ENCODE measurements at regions not wholly inside any gene's neighbourhood (a gene's known extent, or its start where the extent isn't known, plus 50 kb on each side); places are given as distances from the start of the nearest gene placed in this dataset.

GRCh38 chr7:115449689-115450088, 527.8 kb downstream of the MDFIC start:
- no peaks in the 10 kb centered on the region for H3K9me3 Mint-ChIP-seq
- intact Hi-C loops (cut with micrococcal nuclease): no loop called here
- CTCF ChIA-PET: no interaction called here
- H3K36me3 Mint-ChIP-seq (ENCODE audit: low read depth): no peaks in the 10 kb centered on the region
- no peak for DNase-seq
- no peak overlapping the region for H3K27ac Mint-ChIP-seq
- no peaks in the 10 kb centered on the region for H3K4me1 Mint-ChIP-seq (ENCODE audit: low read depth)
- peaks cover 14% of the 10 kb centered on the region for H3K27me3 Mint-ChIP-seq (ENCODE audit: low read depth)
- H3K4me3 Mint-ChIP-seq: no peak overlapping the region

- H3K27me3 Mint-ChIP-seq (ENCODE audit: low read depth): peaks cover 16% of the 10 kb centered on the region
- H3K9me3 Mint-ChIP-seq: no peaks in the 10 kb centered on the region
- CTCF ChIA-PET: no interaction called here
- no peaks in the 10 kb centered on the region for H3K4me1 Mint-ChIP-seq (ENCODE audit: low read depth)
- no peaks in the 10 kb centered on the region for H3K36me3 Mint-ChIP-seq (ENCODE audit: low read depth)
- no peak for DNase-seq
- H3K4me3 Mint-ChIP-seq: no peak overlapping the region
- H3K27ac Mint-ChIP-seq: no peak overlapping the region
- intact Hi-C loops (cut with micrococcal nuclease): no loop called here
Measured at GRCh38 chr7:115447495-115447894, 525.6 kb downstream of the MDFIC start.

- Mint-ChIP-seq H3K36me3 (ENCODE audit: low read depth) (no peaks in the 10 kb centered on the region), H3K27ac (no peak overlapping the region), H3K9me3 (no peaks in the 10 kb centered on the region), H3K27me3 (ENCODE audit: low read depth) (peaks cover 2% of the 10 kb centered on the region), H3K4me1 (ENCODE audit: low read depth) (no peaks in the 10 kb centered on the region), H3K4me3 (no peak overlapping the region)
- CTCF ChIA-PET: no interaction called here
- intact Hi-C loops (cut with micrococcal nuclease): no loop called here
- no peak for DNase-seq
Measured at GRCh38 chr7:115441033-115441432, 519.1 kb downstream of the MDFIC start.

- no peaks in the 10 kb centered on the region for H3K36me3 Mint-ChIP-seq (ENCODE audit: low read depth)
- CTCF ChIA-PET: interaction anchor here (0.7 kb wide), 1 partner anchor 58 kb away, joined by 3 read pairs; no protein-coding TSS in a partner anchor
- H3K4me3 Mint-ChIP-seq: no peak overlapping the region
- H3K27ac Mint-ChIP-seq: no peak overlapping the region
- H3K4me1 Mint-ChIP-seq (ENCODE audit: low read depth): no peaks in the 10 kb centered on the region
- intact Hi-C loops (cut with micrococcal nuclease): no loop called here
- H3K27me3 Mint-ChIP-seq (ENCODE audit: low read depth): peaks cover 5% of the 10 kb centered on the region
- no peak for DNase-seq
- H3K9me3 Mint-ChIP-seq: no peaks in the 10 kb centered on the region
Measured at GRCh38 chr7:115435178-115435577, 513.3 kb downstream of the MDFIC start.

GRCh38 chr7:115429918-115430317, 508.0 kb downstream of the MDFIC start:
- H3K27ac Mint-ChIP-seq: no peak overlapping the region
- intact Hi-C loops (cut with micrococcal nuclease): no loop called here

GRCh38 chr7:115417662-115418061, 495.8 kb downstream of the MDFIC start:
- H3K36me3 Mint-ChIP-seq (ENCODE audit: low read depth): no peaks in the 10 kb centered on the region
- H3K27me3 Mint-ChIP-seq (ENCODE audit: low read depth): no peaks in the 10 kb centered on the region
- no peak overlapping the region for H3K27ac Mint-ChIP-seq
- H3K4me3 Mint-ChIP-seq: no peak overlapping the region
- H3K4me1 Mint-ChIP-seq (ENCODE audit: low read depth): no peaks in the 10 kb centered on the region
- no peak for DNase-seq
- no peaks in the 10 kb centered on the region for H3K9me3 Mint-ChIP-seq
- CTCF ChIA-PET: interaction anchor here (0.7 kb wide), 1 partner anchor 26 kb away, joined by 3 read pairs; no protein-coding TSS in a partner anchor
- intact Hi-C loops (cut with micrococcal nuclease): no loop called here

More at GRCh38 chr7:115429918-115430317, 508.0 kb downstream of the MDFIC start:
- H3K4me3 Mint-ChIP-seq: no peak overlapping the region
- H3K9me3 Mint-ChIP-seq: no peaks in the 10 kb centered on the region
- no peaks in the 10 kb centered on the region for H3K4me1 Mint-ChIP-seq (ENCODE audit: low read depth)
- peaks cover 6% of the 10 kb centered on the region for H3K27me3 Mint-ChIP-seq (ENCODE audit: low read depth)
- no peak for DNase-seq
- no peaks in the 10 kb centered on the region for H3K36me3 Mint-ChIP-seq (ENCODE audit: low read depth)
- CTCF ChIA-PET: no interaction called here

GRCh38 chr7:115410972-115411686, 489.2 kb downstream of the MDFIC start:
- no peaks in the 10 kb centered on the region for H3K4me1 Mint-ChIP-seq (ENCODE audit: low read depth)
- no peak overlapping the region for H3K27ac Mint-ChIP-seq
- no peaks in the 10 kb centered on the region for H3K9me3 Mint-ChIP-seq
- no peaks in the 10 kb centered on the region for H3K36me3 Mint-ChIP-seq (ENCODE audit: low read depth)
- H3K4me3 Mint-ChIP-seq: no peak overlapping the region
- H3K27me3 Mint-ChIP-seq (ENCODE audit: low read depth): peaks cover 5% of the 10 kb centered on the region
- intact Hi-C loops (cut with micrococcal nuclease): no loop called here
- no peak for DNase-seq
- CTCF ChIA-PET: no interaction called here

- Mint-ChIP-seq H3K4me1 (ENCODE audit: low read depth) (no peaks in the 10 kb centered on the region), H3K4me3 (no peak overlapping the region), H3K9me3 (no peaks in the 10 kb centered on the region), H3K36me3 (ENCODE audit: low read depth) (no peaks in the 10 kb centered on the region), H3K27me3 (ENCODE audit: low read depth) (peaks cover 5% of the 10 kb centered on the region), H3K27ac (no peak overlapping the region)
- intact Hi-C loops (cut with micrococcal nuclease): no loop called here
- DNase-seq: no peak
- CTCF ChIA-PET: interaction anchor here (0.7 kb wide), 1 partner anchor 215 kb away, joined by 3 read pairs; no protein-coding TSS in a partner anchor
Measured at GRCh38 chr7:115410434-115410820, 488.5 kb downstream of the MDFIC start.

GRCh38 chr7:115409682-115410433, 488.0 kb downstream of the MDFIC start:
- intact Hi-C loops (cut with micrococcal nuclease): no loop called here
- DNase-seq: no peak
- Mint-ChIP-seq H3K4me3 (no peak overlapping the region), H3K27me3 (ENCODE audit: low read depth) (peaks cover 5% of the 10 kb centered on the region), H3K4me1 (ENCODE audit: low read depth) (no peaks in the 10 kb centered on the region), H3K27ac (no peak overlapping the region), H3K9me3 (no peaks in the 10 kb centered on the region), H3K36me3 (ENCODE audit: low read depth) (no peaks in the 10 kb centered on the region)
- CTCF ChIA-PET: interaction anchor here (0.7 kb wide), 1 partner anchor 216 kb away, joined by 3 read pairs; no protein-coding TSS in a partner anchor

- no peak for DNase-seq
- H3K27me3 Mint-ChIP-seq (ENCODE audit: low read depth): peaks cover 7% of the 10 kb centered on the region
- CTCF ChIA-PET: no interaction called here
- H3K27ac Mint-ChIP-seq: no peak overlapping the region
- no peak overlapping the region for H3K4me3 Mint-ChIP-seq
- no peaks in the 10 kb centered on the region for H3K9me3 Mint-ChIP-seq
- H3K4me1 Mint-ChIP-seq (ENCODE audit: low read depth): no peaks in the 10 kb centered on the region
- no peaks in the 10 kb centered on the region for H3K36me3 Mint-ChIP-seq (ENCODE audit: low read depth)
- intact Hi-C loops (cut with micrococcal nuclease): no loop called here
Measured at GRCh38 chr7:115406219-115406618, 484.3 kb downstream of the MDFIC start.

- no peaks in the 10 kb centered on the region for H3K4me1 Mint-ChIP-seq (ENCODE audit: low read depth)
- peaks cover 6% of the 10 kb centered on the region for H3K27me3 Mint-ChIP-seq (ENCODE audit: low read depth)
- no peak for DNase-seq
- H3K4me3 Mint-ChIP-seq: no peak overlapping the region
- no peaks in the 10 kb centered on the region for H3K36me3 Mint-ChIP-seq (ENCODE audit: low read depth)
- intact Hi-C loops (cut with micrococcal nuclease): no loop called here
- H3K9me3 Mint-ChIP-seq: no peaks in the 10 kb centered on the region
- no peak overlapping the region for H3K27ac Mint-ChIP-seq
- CTCF ChIA-PET: interaction anchor here (0.6 kb wide), 1 partner anchor 837 kb away, joined by 3 read pairs; no protein-coding TSS in a partner anchor
Measured at GRCh38 chr7:115387137-115387536, 465.2 kb downstream of the MDFIC start.

GRCh38 chr7:115379321-115379720, 457.4 kb downstream of the MDFIC start:
- no peak for DNase-seq
- no peaks in the 10 kb centered on the region for H3K36me3 Mint-ChIP-seq (ENCODE audit: low read depth)

GRCh38 chr7:115368998-115369397, 447.1 kb downstream of the MDFIC start:
- no peaks in the 10 kb centered on the region for H3K9me3 Mint-ChIP-seq
- intact Hi-C loops (cut with micrococcal nuclease): loop anchor here (10.0 kb wide), 1 partner anchor 486 kb away; no protein-coding TSS in a partner anchor
- H3K4me3 Mint-ChIP-seq: no peak overlapping the region
- no peaks in the 10 kb centered on the region for H3K27me3 Mint-ChIP-seq (ENCODE audit: low read depth)
- H3K36me3 Mint-ChIP-seq (ENCODE audit: low read depth): no peaks in the 10 kb centered on the region
- no peaks in the 10 kb centered on the region for H3K4me1 Mint-ChIP-seq (ENCODE audit: low read depth)
- CTCF ChIA-PET: no interaction called here
- no peak for DNase-seq
- H3K27ac Mint-ChIP-seq: no peak overlapping the region

More at GRCh38 chr7:115379321-115379720, 457.4 kb downstream of the MDFIC start:
- CTCF ChIA-PET: no interaction called here
- no peaks in the 10 kb centered on the region for H3K9me3 Mint-ChIP-seq
- no peak overlapping the region for H3K27ac Mint-ChIP-seq
- intact Hi-C loops (cut with micrococcal nuclease): no loop called here
- H3K27me3 Mint-ChIP-seq (ENCODE audit: low read depth): peaks cover 7% of the 10 kb centered on the region
- no peak overlapping the region for H3K4me3 Mint-ChIP-seq
- no peaks in the 10 kb centered on the region for H3K4me1 Mint-ChIP-seq (ENCODE audit: low read depth)

Data from activated naive CD4-positive, alpha-beta T cell treated with anti-CD3 and anti-CD28 coated beads for 36 hours (primary cell).